Dedifferentiated amniotic fluid mesenchymal stem cell (primary cell): ENCODE measurements at regions not wholly inside any gene's neighbourhood (a gene's known extent, or its start where the extent isn't known, plus 50 kb on each side); places are given as distances from the start of the nearest gene placed in this dataset.

Source experiments
- DNase-seq: peaks from one replicate; pipeline ENCODE4 v3.0.0-alpha.2; 2016; ENCODE audit errors: extremely low spot score

DNA sequence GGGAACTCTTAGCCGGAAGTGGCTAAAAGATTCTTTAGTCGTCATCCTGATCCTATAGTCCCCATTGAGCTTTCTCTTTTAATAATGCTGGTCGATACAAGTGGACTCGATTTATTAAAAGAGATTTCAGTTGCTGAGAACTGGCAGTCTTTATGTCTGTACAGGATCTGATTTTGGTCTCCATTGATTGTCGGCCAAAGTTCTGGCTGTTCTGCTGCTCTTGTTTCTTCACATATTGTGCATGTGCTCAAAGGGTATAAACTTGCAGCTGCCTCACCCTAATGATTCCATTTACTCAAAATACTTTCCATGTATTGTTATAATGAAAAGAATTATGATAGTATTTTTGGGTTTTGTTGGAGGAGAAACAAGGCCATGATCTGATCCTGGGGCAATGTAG lies 100.7 kb upstream of the CTTNBP2 start:
- no peak for DNase-seq

DNA sequence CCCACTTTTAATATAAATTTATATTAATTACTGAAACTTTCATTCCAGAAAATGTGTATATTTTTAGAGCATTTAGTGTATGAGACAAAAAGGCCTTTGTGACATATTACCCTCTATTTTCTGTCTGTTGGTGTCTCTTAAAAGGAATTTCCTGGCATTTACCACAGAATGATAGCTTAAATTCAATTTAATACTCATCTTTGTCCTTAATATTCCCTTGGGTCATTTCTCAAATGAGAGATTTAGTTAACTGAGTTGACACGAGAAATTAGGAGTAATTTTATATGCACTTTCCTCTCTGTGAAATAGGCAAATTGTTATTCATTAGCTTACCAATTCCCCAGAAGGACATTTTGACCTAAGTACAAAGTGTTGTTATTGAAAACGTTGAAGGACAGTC lies 101.7 kb upstream of the CTTNBP2 start:
- DNase-seq, result no peak

DNA sequence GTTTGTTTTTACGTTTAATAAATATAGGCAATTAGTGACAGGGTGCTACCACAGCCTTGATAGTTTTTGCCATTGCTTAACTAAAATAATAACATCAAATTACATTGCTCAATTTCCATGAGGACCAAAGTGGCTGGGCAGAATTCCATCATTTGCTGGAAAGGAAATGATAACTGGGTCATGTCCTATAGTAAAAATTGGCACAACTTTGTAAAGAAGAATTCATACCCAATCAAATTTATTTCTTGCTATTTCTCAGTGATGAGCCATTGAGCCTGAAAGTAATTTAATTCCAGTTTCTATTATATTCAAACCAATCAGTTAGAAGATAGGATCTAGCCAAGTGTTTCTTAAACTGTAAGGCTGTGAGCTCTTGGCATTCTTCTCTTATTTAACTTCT lies 102.2 kb upstream of the CTTNBP2 start:
- DNase-seq, result no peak

DNA sequence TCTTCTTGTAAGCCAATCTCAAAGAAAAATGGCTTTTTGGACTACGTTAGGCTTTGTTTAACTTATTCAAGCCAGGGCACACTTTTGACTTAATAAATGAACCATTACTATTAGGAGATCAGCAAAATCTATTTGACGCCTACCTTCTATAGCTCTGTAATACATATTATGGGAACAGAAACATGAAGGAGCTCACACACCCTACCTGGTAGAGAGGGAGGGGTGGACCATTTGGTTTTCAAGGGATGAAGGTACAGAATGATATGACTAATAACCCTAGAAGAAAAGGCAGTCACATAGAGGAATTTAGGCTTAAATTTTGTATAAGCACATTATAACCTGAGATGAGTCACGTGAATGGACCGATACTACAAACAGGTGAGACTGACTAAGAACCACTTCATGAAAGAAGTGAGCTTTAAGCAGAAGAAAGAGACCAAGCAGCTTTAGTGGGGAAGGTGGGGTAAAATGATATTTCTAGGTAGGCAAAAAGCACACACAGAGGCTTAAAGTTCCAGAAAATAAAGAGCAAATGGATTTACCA lies 106.8 kb upstream of the CTTNBP2 start:
- DNase-seq, result no peak

DNA sequence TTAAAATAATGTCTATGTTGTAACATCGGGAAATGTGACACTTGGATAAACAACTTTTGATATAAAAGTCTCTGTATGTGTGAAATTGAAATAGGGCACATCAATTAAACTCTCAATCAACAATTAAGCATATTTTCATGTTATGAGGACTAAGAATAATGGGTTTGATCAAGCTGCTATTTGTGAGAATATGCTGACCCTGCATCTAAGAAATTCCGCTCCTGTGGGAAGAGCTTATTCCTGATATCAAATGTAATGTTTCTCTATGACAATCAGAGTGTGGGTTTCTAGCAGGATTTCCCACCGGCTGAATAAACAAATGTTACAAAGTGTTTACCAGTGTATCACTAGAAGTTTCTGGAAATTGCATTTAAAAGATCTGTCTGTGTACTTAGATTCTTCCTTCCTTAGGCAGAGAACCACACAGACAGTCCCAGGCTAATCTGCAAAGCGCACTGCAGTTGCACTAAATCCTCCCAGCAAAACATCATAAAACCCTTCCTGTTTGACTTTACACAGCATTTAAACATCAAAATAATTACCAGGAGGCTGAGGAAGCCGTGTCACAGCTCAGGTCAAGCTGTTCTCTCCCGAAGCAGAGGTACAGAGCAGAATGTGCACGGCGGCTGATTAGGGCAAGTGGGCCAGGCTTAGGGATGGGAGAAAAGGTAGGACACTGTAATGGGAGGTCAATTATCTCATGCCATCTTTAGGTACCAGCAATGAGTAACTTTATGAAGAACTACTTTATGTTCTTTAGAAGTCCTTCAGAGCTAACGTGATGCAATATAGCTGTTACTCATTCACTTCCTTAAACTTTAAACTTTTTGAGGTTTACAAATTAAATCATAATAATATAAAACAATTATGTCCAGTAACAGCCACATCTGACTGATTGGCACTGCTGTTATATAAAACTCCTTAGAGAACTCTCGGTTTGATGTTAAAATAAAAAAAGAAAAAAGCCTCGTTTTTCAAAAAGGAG lies 109.1 kb upstream of the CTTNBP2 start:
- DNase-seq, result no peak

DNA sequence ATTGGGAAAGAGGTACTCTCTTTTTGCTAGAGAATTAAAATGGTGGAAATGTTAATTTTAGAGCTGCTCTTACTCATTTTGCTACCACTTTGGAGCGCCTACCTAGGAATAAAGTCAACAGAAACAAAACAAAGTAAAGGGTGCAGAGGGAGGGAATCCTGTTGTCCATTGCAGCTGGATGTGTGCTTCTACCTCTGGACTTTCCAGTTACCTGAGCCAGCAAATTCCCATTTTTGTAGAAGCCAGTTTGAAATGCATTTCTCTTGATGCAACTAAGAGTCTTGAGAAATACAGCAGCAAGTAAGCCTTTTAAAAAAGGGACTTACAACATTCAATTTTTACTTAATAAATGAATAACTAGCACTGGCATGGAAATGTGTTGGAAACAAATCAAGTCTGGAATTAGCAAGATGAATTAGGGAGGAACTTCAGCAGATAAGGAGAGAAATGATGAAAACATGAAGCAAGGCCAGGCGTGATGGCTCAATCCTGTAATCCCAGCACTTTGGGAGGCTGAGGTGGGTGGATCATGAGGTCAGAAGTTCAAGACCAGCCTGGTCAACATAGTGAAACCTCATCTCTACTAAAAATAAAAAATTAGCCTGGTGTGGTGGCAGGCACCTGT lies 113.5 kb upstream of the CTTNBP2 start:
- DNase-seq, result no peak

DNA sequence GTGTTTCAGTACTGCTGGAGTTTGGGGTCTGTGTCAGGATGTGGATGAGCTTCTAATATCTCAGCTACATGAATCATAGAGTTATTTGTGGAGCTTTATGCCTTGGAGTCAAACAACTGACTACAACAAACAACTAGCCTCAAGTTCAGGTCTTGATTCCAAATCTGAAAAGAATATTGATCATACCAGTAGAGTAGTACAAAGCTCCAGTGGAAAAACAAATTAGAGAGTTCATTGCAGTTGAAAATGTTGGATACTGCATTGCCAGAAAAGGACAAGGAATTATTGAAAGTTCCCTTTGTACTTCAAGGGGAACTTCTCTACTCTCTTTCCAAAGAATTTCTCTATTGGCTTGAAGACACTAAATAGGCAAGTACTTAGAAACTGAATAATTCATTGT lies 117.6 kb upstream of the CTTNBP2 start:
- no peak for DNase-seq

DNA sequence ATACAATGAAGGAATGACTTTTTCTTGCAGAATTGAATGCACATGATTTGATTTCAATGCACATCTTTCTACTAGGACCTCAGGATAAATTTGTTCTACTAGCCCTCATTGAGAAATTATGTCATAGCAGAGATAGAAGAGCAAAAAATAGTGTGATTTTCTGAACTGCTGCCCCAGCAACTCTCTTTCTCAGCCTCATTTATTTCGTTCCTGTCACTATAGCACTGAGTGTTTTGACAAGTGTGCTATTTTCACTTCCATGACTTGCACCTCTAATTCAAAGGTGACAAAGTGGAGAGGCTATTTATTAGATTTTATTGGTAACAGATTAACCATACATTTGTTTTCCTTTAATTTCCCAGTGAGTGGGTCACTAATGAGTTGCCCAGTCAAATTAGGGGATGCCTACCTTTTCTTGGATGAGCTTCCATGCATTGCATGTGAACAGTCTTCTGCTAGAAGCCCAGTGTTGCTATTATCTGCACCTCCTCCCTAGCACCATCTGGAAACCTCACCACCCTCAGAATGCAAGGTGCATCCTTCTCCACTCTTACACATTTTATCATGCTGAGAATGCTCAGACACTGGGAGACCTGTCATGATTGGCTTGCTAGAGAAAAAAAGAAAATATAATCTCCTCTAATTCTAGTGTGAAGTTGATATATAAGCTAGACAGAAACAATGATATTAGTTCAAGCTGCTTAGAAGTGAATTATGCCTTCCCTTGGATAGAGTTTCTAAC lies 119.6 kb upstream of the CTTNBP2 start:
- no peak for DNase-seq

DNA sequence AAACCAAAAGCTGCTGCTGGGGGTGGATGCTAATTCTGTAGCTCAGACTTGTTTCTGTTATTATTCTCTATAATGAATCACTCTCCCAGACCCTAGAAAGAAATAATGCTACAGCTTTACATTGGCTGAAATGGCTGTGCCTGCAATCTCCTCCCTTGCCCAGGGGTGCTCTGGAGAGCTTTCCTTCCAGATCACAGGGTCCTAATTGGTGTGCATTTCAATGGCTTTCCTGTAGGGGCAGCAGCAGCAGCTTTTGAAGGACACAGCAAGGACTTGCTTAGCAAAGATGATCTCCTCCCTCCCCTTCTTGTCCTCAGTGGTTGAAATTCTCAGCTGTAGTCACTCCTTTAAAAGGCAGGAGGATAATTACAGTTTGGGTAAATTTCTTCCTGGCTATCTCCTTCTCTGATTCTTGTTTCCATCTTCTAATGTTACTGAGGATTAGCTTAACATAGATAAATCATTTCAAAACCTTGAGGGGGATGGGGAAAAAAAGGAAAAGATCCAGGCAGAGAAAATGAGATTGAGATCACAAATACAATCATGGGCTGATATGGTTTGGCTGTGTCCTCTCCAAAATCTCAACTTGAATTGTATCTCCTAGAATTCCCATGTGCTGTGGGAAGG lies 120.2 kb upstream of the CTTNBP2 start:
- no peak for DNase-seq

DNA sequence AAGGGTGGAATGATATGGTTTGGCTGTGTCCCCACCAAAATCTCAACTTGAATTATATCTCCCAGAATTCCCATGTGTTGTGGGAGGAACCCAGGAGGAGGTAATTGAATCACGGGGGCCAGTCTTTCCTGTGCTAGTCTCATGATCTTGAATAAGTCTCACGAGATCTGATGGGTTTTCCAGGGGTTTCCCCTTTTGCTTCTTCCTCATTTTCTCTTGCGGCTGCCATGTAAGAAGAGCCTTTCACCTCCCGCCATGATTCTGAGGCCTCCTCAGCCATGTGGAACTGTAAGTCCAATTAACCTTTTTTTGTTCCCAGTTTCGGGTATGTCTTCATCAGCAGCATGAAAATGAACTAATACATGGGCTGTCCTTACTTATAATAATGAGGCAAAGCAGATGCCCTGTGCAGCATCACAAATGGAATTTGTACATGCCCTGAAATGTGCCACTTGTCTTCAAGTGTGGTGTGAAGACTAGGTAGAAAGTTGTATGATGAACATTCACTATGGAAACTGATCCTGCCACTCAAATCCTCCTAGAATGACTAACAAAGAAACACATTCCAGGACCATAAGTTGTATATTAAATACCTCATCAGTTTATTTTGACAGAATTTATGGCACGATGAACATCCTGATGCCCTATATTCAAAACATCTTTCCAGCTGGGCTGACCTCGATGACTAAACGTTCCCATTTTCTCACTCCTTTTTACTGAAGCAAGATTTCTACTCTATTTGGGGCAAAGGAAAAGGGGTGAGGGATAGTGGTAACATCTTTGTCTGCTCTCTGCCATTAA lies 122.8 kb upstream of the CTTNBP2 start:
- DNase-seq, result no peak

DNA sequence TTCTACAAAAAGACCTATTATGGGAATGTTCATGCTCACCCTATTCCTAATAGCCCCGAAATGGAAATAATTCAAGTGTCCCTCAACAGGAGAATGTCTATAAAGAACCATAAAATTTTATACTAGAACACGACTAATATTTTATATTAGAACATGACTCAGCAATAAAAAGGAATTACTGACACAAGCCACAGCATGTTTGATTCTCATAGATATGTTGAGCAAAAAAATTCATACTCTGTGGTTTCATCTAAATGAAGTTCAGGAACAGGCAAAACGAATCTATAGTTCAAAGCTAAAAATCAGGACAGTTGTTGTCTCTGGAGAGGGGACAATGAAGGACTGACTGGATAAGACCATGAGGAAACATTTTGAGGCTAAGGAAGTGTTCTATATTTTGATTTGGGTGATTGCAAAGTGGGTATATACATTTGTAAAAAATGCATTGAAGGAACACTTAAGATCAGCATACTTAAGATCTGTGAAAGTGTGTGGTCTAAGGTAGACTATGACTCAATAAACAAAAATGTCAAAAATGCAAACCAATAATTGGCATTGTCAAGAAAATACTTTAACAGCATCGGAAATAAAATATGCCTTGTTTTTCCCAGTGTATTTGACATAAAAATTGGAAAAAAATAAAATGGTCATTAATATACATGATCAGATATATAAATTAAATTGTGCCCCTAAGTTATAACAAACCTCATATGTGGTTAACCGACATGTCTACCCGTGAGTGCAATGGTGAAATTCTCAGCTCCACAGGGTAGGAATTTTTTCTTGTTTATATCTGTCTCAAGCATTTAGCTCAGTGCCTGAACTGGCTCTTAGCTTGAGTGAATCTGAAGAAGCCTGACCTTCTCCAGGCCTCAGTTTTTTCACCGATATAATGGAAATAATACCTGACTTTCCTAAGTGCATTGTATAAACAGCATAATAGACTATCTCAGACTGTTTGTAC lies 124.9 kb upstream of the CTTNBP2 start:
- DNase-seq, result no peak

DNA sequence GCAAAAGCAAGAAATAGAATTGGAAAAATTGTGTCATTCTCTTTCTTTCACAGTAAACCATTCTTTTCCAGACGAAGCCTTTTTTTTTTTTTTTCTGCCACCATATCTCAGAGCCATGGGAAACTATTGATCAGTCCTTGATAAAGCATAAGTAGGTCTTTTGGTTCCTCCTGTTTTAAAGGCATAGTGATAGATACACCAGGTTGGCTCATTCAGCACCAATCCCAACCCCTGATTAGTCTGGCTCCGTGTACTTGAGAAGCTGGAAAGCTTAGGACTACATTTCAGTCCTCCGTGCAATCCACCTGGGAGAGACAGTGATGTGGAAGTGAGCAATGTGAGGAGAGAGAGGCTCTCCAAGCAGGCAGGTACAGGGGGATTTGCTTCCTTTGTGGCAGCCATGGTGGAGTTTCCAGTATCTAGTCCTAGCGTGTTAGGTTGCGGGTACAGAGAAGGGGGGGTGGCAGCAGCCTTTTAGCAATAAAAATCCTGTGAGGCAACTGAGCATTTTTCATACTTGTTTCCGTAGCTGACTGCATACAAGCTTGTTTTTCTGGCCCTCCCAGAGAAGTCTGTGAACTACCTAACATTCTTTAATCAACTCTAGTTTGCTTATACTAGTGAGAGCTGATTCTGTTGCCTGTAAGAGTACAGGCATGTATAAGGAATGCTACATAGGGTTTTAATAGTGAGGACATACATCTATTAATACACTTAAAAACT lies 127.4 kb upstream of the CTTNBP2 start:
- DNase-seq, result no peak

DNA sequence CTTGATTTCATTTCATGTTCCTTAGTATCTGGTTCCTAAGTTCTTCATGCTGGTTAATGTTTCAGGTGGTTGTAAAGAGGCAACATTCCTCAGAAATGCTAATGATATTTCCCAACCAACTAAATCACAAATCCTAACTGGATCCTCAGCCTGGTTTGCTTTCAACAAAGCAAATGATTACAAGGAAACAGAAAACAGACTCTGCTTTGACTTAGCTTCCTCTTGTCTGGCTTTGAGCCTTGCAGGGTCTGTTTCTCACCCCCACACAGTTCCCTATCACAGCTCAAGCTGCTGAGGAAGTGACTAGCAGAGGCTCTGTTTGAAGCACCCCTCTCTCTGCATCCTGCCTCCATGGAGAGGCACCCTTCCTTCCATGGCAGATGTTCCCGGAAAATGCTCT lies 130.2 kb upstream of the CTTNBP2 start:
- DNase-seq, result no peak

DNA sequence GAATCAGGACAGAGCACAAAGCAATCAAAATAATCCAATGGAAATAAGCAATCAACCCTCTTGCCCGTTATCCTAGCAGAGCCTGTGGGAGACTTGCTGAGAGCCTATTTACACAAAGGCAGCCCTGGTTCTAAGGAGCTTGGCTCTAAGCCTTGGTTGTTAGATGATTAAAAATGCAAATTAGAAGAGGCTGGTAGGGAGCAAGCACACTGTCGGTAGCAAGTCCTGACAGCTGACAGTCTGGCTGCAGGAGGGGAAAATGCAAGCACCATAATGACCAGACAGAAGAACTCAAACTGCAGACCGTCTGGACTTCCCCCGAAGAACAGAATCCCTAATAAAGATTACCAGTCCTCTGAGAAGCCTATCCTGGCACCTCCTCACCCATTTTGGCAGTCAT lies 131.8 kb upstream of the CTTNBP2 start:
- no peak for DNase-seq

DNA sequence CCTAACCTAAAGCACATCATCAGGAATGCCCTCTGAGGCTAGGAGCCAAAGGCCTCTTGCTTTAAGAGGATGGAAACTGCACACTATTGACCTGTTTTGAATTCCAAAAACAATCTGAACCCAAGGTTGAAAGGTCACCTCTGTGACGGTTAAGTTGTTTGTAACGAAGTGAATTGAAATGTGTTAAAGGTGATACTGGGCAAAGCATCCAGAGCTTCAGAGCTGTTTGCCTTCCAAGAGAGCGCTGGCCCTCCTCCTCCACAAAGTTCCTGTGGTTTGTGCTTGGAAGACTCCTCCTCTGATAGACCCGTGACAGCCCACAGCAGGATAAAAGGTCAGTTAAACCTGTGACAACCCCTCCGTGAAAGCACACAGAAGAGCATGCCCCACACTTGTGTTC lies 133.7 kb upstream of the CTTNBP2 start:
- DNase-seq, result no peak

DNA sequence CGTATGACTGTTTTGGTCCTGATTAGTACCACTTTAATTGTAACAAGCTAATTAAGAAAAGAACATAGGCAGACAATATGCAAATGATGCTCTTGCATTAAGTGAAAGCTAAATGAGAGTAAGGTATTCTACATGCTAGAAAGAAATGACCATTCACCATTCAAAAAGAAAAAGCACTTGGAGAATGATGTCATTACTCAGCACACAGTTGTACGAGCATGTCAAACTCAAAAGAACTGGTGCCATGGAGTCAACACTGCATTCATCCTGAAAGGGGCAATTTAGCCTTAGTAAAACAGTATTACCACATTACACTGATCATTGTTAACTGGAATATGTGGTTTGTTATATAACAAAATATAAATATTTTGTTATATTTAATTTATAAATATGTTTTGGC lies 136.2 kb upstream of the CTTNBP2 start:
- DNase-seq, result no peak

DNA sequence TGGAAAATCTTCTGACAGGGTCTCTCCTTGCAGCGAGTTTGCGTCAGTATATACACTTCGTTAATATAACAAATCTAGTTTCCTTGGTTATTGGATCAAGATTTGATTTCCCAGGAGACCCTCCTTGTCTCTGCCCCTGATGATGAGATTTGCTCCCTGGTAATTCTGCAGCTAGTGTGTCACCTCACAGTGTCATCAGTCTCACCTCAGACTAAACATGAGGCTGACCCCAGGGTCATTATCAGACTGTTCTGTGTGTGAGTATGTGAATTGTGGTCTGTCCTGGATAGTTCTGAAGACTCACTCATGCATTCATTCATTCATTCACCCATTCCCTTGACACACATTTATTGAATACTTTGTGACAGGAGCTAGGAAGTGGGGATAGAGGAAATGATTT lies 138.4 kb upstream of the CTTNBP2 start:
- DNase-seq, result no peak

DNA sequence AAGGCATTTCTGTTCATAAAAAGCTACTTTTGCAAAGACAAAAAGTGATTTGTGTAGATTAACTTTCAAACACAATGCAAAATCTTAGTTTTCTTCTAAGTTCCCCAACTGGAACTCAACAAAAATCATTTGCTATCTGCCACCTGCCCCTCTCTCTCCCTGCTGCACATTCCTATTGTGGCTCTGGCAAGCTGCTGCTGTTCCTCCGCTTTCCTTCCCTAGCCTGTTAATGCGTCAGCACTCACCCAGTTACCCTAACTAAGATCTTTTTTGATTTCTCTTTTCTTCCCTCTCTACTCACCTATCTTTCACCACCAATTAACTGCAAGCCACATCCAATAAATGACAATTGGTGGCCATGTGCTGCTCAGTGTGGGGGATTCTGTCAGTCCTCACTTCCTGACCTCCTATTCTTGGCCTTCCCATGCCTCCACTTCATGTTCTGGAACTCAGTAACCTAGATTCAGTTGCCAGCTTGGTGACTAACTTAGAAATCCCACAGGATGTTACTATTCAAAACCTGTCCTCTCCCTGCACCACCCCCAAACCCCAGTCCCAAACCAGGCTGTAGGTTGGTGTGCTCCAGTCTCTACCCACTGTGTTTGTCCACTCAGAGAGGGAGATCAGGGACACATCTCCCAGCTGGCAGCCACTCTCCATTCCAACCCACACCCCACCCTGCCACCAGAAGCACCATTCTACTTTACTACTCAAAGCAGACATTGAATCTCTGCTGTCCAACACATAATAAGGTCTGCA lies 140.2 kb upstream of the CTTNBP2 start:
- no peak for DNase-seq
